Osteocyte (in vitro differentiated cells): ENCODE measurements at regions not wholly inside any gene's neighbourhood (a gene's known extent, or its start where the extent isn't known, plus 50 kb on each side); places are given as distances from the start of the nearest gene placed in this dataset.

Source experiments
- DNase-seq: peaks from one replicate; pipeline ENCODE4 v3.0.0; 2021; ENCODE audit warnings: mixed read lengths; ENCODE audit not compliant: unreplicated experiment; ENCODE audit errors: extremely low spot score
- H3K27ac Mint-ChIP-seq: one replicate; pipeline ENCODE4 v1.8.0; 2021; ENCODE audit warnings: mild to moderate bottlenecking, mixed read lengths; ENCODE audit not compliant: unreplicated experiment
- H3K27me3 Mint-ChIP-seq: one replicate; pipeline ENCODE4 v1.8.0; 2021; ENCODE audit warnings: mixed read lengths; ENCODE audit not compliant: unreplicated experiment
- H3K36me3 Mint-ChIP-seq: one replicate; pipeline ENCODE4 v1.8.0; 2021; ENCODE audit warnings: mixed read lengths; ENCODE audit not compliant: unreplicated experiment
- H3K4me1 Mint-ChIP-seq: one replicate; pipeline ENCODE4 v1.8.0; 2021; ENCODE audit warnings: mixed read lengths; ENCODE audit not compliant: unreplicated experiment
- H3K4me3 Mint-ChIP-seq: one replicate; pipeline ENCODE4 v1.8.0; 2021; ENCODE audit warnings: mild to moderate bottlenecking, moderate library complexity, mixed read lengths; ENCODE audit not compliant: unreplicated experiment
- H3K9me3 Mint-ChIP-seq: one replicate; pipeline ENCODE4 v1.8.0; 2021; ENCODE audit warnings: mixed read lengths; ENCODE audit not compliant: unreplicated experiment
- TF ChIP-seq, protein P1 (sequence below): fragments of 200-600 bp; sonication (generic); IDR thresholded peaks from 2 replicates; pipeline ENCODE4 v1.5.0; 2021; ENCODE audit warnings: antibody characterized with exemption, mild to moderate bottlenecking, moderate library complexity

DNA sequence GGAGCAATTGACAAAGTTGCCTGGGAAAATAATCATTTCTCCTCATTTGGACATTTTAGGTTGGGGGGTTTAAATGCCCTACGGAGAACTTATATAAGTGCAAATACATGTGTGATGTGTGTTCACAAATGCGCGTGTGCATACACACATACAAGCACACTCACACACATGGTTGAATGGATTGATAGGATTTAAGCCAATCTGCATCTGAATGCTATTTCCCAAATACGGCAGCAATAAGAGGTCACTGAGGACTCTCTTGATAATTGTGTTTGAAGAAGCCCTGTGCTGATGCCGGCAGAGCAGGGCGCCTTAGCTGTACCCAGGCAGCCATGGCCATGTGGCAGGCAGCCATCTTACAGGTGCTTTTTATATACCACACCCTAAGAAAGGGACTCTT is 165.3 kb upstream of the LEF1 start:
- DNase-seq: no peak
- Mint-ChIP-seq H3K4me3 (no peak overlapping the region), H3K4me1 (no peaks in the 10 kb centered on the region), H3K9me3 (no peaks in the 10 kb centered on the region), H3K27ac (no peak overlapping the region), H3K36me3 (no peaks in the 10 kb centered on the region), H3K27me3 (peaks cover 20% of the 10 kb centered on the region)
- TF ChIP-seq, protein P1, sequence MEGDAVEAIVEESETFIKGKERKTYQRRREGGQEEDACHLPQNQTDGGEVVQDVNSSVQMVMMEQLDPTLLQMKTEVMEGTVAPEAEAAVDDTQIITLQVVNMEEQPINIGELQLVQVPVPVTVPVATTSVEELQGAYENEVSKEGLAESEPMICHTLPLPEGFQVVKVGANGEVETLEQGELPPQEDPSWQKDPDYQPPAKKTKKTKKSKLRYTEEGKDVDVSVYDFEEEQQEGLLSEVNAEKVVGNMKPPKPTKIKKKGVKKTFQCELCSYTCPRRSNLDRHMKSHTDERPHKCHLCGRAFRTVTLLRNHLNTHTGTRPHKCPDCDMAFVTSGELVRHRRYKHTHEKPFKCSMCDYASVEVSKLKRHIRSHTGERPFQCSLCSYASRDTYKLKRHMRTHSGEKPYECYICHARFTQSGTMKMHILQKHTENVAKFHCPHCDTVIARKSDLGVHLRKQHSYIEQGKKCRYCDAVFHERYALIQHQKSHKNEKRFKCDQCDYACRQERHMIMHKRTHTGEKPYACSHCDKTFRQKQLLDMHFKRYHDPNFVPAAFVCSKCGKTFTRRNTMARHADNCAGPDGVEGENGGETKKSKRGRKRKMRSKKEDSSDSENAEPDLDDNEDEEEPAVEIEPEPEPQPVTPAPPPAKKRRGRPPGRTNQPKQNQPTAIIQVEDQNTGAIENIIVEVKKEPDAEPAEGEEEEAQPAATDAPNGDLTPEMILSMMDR: no peak

DNA sequence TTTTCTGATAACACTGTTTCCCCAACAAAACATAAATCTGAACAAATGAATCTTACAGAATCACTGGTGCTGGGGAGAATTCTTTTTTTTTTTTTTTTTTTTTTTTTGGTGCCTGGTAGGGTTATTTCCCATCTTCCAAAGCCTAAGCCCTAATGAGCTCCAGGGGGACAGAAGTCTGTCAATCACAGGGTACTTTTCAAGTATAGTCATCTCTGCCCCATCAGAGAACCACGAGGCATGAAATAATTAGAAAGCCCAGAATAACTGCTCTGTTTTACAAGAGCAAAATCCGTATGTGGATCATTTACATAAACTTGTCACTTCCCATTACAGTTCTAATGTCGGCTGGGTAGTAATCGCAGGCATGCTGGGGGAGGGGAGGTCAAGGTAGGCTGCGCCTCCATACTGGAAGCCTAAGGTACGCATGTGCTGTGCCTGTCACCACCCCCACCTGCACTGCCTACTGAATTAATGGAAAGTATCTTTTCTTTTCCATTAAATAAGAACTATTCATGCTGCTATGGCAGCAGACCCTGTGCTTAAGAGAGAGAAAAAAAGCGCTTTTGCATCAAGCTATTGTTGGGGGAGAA is 164.7 kb upstream of the LEF1 start:
- Mint-ChIP-seq H3K4me1 (no peaks in the 10 kb centered on the region), H3K27ac (no peak overlapping the region), H3K36me3 (no peaks in the 10 kb centered on the region), H3K9me3 (no peaks in the 10 kb centered on the region), H3K27me3 (peaks cover 26% of the 10 kb centered on the region), H3K4me3 (no peak overlapping the region)
- DNase-seq: no peak
- TF ChIP-seq, protein P1: no peak

DNA sequence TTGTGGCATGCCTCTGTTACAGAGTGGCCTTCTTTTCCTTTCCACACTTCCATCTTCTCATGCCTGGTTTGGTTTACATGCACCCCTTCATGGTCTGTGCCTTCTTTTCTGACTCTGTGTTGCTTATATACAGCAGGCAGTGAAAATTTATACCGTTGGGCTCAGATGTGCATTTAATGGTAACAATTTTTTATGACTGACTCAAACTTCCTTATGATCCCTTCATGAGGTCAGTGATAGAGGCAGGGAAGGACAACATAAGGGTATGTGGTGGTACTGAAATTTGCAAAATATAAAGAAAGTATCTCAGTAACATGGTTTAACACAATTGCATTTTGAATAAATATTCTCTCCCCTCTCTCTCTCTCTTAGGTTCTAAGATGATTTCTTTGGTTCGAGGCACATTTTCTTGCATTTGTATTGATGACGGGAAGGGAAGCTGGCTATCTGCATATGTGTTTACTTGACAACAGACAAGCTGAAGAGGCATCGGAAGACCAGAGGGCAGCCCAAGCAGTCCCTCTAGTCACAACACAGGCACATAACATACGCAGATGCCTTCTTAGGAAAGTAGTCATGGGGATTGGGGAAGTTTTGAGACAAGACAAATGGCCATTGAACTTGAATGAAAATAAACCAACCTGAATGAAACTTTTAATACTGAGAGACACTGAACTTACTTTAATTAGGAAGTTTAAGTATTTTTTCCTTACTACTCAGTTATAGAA is 163.3 kb upstream of the LEF1 start:
- H3K4me1 Mint-ChIP-seq: no peaks in the 10 kb centered on the region
- peaks cover 37% of the 10 kb centered on the region for H3K27me3 Mint-ChIP-seq
- H3K4me3 Mint-ChIP-seq: no peak overlapping the region
- H3K27ac Mint-ChIP-seq: no peak overlapping the region
- DNase-seq: no peak
- no peaks in the 10 kb centered on the region for H3K36me3 Mint-ChIP-seq
- H3K9me3 Mint-ChIP-seq: no peaks in the 10 kb centered on the region
- TF ChIP-seq, protein P1: no peak

DNA sequence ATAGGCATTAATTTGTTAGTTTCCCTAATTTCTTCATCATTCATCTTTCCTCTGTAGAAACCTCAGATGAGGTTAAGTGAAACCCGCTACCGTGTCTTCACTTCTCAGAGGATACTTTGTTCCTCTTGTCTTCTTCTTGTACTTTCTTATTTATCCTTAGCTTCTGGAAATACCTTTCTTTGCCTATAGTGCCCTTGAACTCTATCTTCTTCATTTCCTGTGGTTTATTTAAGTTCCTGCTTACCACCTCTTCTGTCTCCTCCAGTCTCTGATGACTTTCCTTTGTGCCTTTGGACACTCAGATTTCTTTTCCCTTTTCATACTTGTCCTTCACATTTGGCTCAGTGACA is 159.6 kb upstream of the LEF1 start:
- Mint-ChIP-seq H3K27me3 (peaks cover 34% of the 10 kb centered on the region), H3K27ac (no peak overlapping the region), H3K36me3 (no peaks in the 10 kb centered on the region), H3K9me3 (no peaks in the 10 kb centered on the region), H3K4me3 (no peak overlapping the region), H3K4me1 (no peaks in the 10 kb centered on the region)
- TF ChIP-seq, protein P1: no peak
- no peak for DNase-seq

DNA sequence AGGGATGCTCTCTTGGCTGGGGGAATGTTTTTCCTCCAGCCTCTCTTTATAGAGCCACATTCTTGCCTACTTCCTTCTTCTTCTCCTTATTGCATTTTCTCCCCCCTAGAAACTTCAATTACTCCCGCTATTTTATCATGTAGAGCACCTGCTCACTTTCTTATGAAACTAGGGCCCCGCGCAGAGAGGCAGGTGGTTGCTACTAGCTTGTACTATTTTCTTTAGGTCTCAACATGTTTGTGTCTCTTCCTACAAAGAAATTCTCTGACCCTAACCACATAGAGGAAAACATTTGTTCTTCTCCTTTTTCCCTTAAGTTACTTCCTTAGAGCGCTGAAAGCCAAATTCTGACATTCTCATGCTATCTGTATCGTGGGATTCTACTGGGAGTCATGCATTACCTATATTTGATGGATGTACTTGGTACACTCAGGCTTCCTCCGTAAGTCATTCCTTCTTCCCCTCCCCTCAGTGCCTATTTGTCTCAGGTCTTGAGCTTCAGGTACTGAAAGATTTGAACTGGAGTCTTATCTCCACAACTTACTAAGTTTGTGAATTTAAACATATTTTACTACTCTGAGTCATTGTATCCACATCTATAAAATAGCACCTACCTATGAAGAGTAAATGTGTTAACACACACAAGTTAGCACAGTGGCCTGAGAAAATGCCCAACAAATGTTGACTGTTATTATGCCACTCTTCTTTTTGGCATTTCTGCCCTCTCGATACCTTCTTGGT is 159.1 kb upstream of the LEF1 start:
- H3K9me3 Mint-ChIP-seq: no peaks in the 10 kb centered on the region
- no peak for DNase-seq
- H3K27ac Mint-ChIP-seq: no peak overlapping the region
- H3K4me3 Mint-ChIP-seq: no peak overlapping the region
- no peaks in the 10 kb centered on the region for H3K4me1 Mint-ChIP-seq
- no peaks in the 10 kb centered on the region for H3K36me3 Mint-ChIP-seq
- TF ChIP-seq, protein P1: no peak
- H3K27me3 Mint-ChIP-seq: peaks cover 30% of the 10 kb centered on the region
